ENCODE measurements at regions not wholly inside any gene's neighbourhood (a gene's known extent, or its start where the extent isn't known, plus 50 kb on each side); places are given as distances from the start of the nearest gene placed in this dataset.

DNA sequence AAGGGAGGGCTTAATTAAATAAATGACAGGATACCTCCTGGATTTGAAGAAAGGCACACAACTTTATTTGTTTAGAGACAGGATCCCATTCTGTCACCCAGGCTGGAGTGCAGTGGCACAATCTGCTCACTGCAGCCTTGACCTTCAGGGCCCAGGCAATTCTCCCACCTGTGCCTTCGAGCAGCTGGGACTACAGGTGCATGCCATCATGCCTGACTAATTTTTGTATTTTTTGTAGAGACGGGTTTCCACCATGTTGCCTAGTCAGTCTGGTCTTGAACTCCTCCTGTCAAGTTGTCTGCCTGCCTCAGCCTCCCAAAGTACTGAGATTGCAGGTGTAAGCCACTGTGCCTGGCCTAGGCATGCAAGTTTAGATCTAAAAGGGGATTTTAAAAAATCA, 272.7 kb upstream of the MBL2 start:
- TF ChIP-seq, protein P1, sequence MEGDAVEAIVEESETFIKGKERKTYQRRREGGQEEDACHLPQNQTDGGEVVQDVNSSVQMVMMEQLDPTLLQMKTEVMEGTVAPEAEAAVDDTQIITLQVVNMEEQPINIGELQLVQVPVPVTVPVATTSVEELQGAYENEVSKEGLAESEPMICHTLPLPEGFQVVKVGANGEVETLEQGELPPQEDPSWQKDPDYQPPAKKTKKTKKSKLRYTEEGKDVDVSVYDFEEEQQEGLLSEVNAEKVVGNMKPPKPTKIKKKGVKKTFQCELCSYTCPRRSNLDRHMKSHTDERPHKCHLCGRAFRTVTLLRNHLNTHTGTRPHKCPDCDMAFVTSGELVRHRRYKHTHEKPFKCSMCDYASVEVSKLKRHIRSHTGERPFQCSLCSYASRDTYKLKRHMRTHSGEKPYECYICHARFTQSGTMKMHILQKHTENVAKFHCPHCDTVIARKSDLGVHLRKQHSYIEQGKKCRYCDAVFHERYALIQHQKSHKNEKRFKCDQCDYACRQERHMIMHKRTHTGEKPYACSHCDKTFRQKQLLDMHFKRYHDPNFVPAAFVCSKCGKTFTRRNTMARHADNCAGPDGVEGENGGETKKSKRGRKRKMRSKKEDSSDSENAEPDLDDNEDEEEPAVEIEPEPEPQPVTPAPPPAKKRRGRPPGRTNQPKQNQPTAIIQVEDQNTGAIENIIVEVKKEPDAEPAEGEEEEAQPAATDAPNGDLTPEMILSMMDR (IDR thresholded peaks at IDR 0.05) = no peak
- TF ChIP-seq POLR2AphosphoS5 (IDR thresholded peaks at IDR 0.05; ENCODE audit: insufficient read depth in 1 of 2, low read depth in 1 of 2) = no peak
- TF ChIP-seq POLR2A (IDR thresholded peaks at IDR 0.05) = no peak
